ENCODE measurements at regions not wholly inside any gene's neighbourhood (a gene's known extent, or its start where the extent isn't known, plus 50 kb on each side); places are given as distances from the start of the nearest gene placed in this dataset.

DNA sequence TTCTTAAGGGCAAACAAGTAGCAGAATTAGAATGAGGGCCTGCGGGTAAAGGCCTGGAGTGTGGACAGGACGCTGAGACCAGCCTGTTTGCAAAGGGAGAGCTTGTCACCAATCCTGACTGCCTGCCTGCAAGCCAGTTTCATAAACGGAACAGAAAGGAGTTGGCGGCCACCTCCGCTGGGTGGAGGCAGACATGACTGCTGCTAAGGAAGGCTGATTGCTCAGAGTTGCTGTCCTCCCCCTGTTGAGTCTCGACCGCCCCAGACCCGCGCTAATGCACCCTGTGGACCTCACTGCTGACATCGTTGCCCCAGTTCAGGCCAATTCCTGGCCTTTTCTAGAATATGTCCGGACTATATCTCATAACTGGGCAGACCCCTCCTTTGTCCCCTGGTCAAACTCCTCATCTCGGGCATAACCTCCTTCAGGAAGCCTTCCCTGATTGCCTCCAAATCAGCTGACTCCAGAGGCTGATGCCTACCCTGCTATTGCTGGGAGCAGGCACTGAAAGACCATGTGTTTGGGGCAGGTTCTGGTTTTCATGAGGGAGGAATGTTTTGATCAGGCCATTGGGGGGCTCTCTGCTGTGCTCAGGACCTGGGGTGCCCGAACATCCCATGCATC, 153.0 kb upstream of the CIBAR2 start:
- DNase-seq (ENCODE audit: low read depth) = no peak
- no peak overlapping the region for H3K4me3 ChIP-seq (ENCODE audit: low read depth, low read length)
- no peak for TF ChIP-seq CTCF (IDR thresholded peaks at IDR 0.05; ENCODE audit: low read depth, low read length, missing control alignments)
- in situ Hi-C loops (cut with HindIII; ENCODE audit: low sequenced_read_pairs) = no loop called here

DNA sequence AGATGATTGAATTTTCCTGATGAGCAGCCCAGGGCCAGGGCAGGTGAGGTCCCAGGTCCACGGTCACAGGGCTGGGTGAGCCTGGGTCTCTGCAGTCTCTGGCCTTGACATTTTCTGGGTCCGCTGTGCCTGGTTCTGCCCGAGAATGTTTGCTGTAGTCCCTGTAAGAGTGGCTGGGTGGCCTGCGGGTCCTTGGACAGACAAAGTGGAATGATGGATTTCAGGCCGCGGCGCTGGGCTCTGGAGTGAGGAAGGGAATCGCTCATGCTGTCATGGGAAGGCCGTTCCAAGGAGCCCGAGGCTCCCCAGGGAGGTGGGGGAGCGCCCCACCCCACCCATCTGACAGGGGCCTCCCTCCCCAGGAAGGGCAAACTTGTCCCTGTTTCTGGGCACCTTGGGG, 153.5 kb upstream of the CIBAR2 start:
- TF ChIP-seq CTCF (IDR thresholded peaks at IDR 0.05; ENCODE audit: low read depth, low read length, missing control alignments) = no peak
- H3K4me3 ChIP-seq (ENCODE audit: low read depth, low read length) = no peak overlapping the region
- in situ Hi-C loops (cut with HindIII; ENCODE audit: low sequenced_read_pairs) = no loop called here
- no peak for DNase-seq (ENCODE audit: low read depth)

- H3K4me3 ChIP-seq (ENCODE audit: low read depth, low read length) = no peak overlapping the region
- no peak for TF ChIP-seq CTCF (IDR thresholded peaks at IDR 0.05; ENCODE audit: low read depth, low read length, missing control alignments)
- in situ Hi-C loops (cut with HindIII; ENCODE audit: low sequenced_read_pairs) = no loop called here
- no peak for DNase-seq (ENCODE audit: low read depth)
Observed at GRCh38 chr16:85266857-85267256, 154.6 kb upstream of the CIBAR2 start.

GRCh38 chr16:85267414-85267945, 155.2 kb upstream of the CIBAR2 start:
- H3K4me3 ChIP-seq (ENCODE audit: low read depth, low read length) = no peak overlapping the region
- DNase-seq (ENCODE audit: low read depth) = no peak
- in situ Hi-C loops (cut with HindIII; ENCODE audit: low sequenced_read_pairs) = no loop called here
- no peak for TF ChIP-seq CTCF (IDR thresholded peaks at IDR 0.05; ENCODE audit: low read depth, low read length, missing control alignments)

DNA sequence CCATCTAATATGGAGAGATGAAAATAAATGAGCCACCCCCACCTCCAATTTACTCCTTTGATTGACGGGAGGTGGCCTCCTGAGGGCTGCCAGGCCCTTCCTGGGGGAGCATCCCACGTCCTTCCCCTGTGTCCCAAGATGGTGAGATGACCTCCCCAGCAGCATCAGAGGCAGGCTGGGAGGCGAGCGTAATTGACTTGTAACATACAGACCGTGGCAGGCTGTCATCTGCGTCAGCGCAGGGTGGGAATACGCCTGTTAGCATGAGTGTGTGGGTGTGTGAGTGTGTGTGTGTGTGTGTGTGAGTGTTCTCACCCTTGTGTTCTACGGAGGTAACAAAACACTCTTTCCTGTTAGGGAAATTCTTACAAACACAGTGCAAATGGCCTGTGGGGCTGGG, 156.9 kb upstream of the CIBAR2 start:
- no peak for DNase-seq (ENCODE audit: low read depth)
- no peak overlapping the region for H3K4me3 ChIP-seq (ENCODE audit: low read depth, low read length)
- no peak for TF ChIP-seq CTCF (IDR thresholded peaks at IDR 0.05; ENCODE audit: low read depth, low read length, missing control alignments)
- in situ Hi-C loops (cut with HindIII; ENCODE audit: low sequenced_read_pairs) = no loop called here

DNA sequence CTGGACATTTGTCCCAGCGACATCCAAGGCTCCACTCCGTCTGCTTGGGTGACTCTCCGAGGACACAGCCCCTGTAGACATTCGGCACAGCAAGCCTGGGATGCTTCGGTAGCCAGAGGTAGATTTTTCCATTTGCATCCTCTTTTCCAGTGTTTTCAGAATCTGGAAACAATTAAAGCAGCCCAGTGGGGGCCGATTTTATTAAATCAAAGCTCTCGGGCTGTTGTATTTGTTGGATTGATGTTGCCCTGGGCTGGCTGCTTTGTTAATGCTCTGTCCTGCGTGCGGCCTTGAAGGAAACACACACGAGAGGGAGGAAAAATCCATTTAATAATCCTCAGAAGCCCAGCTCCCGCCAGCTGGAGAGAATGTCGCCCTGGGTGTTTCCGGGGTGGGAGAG, 158.1 kb upstream of the CIBAR2 start:
- peak; percentile 19 for DNase-seq (ENCODE audit: low read depth)
- no peak overlapping the region for H3K4me3 ChIP-seq (ENCODE audit: low read depth, low read length)
- in situ Hi-C loops (cut with HindIII; ENCODE audit: low sequenced_read_pairs) = no loop called here
- TF ChIP-seq CTCF (IDR thresholded peaks at IDR 0.05; ENCODE audit: low read depth, low read length, missing control alignments) = no peak
